ENCODE measurements at regions not wholly inside any gene's neighbourhood (a gene's known extent, or its start where the extent isn't known, plus 50 kb on each side); places are given as distances from the start of the nearest gene placed in this dataset.
"Not testable (repeated sequence)": the region's sequence is repeated elsewhere in the genome, so short reads cannot be mapped to it uniquely, and the experiment has no call there.

DNA sequence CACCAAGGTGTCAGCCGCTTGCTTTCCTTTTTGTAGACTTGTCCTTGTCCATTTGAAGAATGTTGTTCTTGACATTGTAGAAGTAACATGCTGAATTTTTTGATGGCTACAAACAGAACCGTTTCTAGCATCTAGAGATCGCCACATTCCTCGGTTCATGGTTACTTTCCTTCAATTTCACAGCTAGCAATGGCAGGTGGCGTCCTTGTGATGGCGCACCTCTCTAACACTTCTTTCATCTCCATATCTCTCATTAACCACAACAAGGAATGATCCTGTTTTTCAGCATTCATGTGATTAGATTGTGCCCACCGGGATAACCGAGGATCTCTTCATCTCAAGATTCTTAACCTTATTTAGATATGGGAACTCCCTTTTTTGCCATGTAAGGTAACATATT lies 2129.8 kb downstream of the NCAM2 start:
- Histone ChIP-seq H3K36me3 (ENCODE audit: insufficient read depth, low read length) (no peaks in the 10 kb centered on the region), H3K9ac (ENCODE audit: low read depth, low read length) (no peak overlapping the region), H3K9me3 (ENCODE audit: control insufficient read depth, insufficient read depth, low read length) (no peaks in the 10 kb centered on the region), H3K4me1 (ENCODE audit: insufficient read depth, low read length) (no peaks in the 10 kb centered on the region; the same call in 1 of the 2 replicates)

DNA sequence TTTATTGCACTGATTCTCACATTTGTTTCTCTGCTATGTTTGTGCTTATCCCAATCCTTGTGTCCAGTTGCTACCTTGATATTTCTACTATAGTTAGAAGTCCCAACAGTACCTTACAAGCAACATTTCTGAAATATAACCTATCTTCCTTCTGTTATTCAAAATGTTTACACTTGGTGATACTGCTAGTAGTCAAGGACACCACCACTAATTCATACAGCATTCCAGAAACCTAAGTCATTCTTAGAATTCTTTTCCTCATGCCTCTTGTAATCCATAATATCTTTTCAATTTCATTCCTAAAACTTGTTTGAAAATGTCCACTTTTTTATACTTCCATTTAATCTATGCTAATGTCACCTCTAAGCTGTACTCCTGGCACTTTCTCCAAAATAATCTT lies 2132.1 kb downstream of the NCAM2 start:
- Histone ChIP-seq H3K9ac (ENCODE audit: low read depth, low read length) (no peak overlapping the region), H3K9me3 (ENCODE audit: control insufficient read depth, insufficient read depth, low read length) (no peaks in the 10 kb centered on the region), H3K36me3 (ENCODE audit: insufficient read depth, low read length) (no peaks in the 10 kb centered on the region), H3K4me1 (ENCODE audit: insufficient read depth, low read length) (no peaks in the 10 kb centered on the region; the same call in 1 of the 2 replicates)

DNA sequence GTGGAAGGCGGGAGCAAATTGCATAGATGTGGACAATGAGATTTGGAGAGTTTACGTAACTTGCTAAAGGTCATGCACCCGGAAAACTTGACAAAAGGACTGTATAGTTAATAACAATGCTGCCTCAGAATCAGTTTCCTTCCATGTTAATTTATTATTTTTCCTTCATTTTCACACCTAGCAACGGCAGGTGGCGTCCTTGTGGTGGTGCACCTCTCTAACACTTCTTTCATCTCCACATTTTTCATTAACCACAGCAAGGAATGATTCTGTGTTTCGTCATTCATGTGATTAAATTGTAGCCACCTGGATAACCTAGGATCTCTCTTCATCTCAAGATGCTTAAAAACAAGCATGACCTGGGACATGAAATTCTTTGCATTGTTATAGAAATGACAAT lies 2133.0 kb downstream of the NCAM2 start:
- no peak overlapping the region for H3K9ac ChIP-seq (ENCODE audit: low read depth, low read length)
- H3K36me3 ChIP-seq (ENCODE audit: insufficient read depth, low read length), result no peaks in the 10 kb centered on the region
- H3K4me1 ChIP-seq (ENCODE audit: insufficient read depth, low read length), result no peaks in the 10 kb centered on the region; the same call in 1 of the 2 replicates
- H3K9me3 ChIP-seq (ENCODE audit: control insufficient read depth, insufficient read depth, low read length), result no peaks in the 10 kb centered on the region; the same call in 1 of the 2 replicates

DNA sequence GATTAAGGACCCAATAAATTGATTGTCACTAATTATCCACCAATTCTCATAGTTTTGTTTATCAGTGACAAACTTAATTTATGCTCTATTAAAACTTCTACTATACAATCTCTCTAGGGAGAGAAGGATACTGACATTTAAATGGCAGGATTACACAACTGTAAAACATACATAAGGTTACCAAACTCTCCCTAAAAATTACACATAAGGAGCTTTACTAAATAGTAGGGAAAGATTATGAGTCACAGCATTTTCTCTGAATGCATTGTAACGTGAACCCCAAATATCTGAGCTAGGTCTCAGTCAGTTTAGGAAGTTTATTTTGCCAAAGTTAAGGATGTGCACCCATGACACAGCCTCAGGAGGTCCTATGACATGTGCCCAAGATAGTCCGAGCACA lies 2140.6 kb downstream of the NCAM2 start:
- no peak overlapping the region for H3K9ac ChIP-seq (ENCODE audit: low read depth, low read length)
- H3K4me1 ChIP-seq (ENCODE audit: insufficient read depth, low read length), result no peaks in the 10 kb centered on the region
- H3K9me3 ChIP-seq (ENCODE audit: control insufficient read depth, insufficient read depth, low read length), result peaks cover 10% of the 10 kb centered on the region; the same call in 1 of the 2 replicates
- H3K36me3 ChIP-seq (ENCODE audit: insufficient read depth, low read length), result no peaks in the 10 kb centered on the region

DNA sequence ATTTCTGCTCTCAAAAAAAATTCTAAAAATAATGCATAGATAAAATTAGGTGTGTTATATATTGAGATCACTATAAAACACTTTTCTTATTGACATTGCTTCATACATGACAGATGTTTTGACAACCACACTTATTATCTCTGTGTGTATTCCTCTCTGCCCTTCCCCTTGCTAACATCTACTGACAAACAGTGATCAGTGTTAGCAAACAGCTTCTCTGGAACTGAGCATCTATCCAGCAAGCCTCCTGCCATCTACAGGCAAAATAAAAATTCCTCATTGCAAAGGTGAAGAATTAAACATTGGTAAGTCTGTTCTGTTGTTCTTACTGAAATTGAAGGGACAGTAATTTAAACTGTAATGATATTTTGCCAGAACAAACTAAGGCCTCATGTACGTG lies 2153.9 kb downstream of the NCAM2 start:
- no peaks in the 10 kb centered on the region for H3K4me1 ChIP-seq (ENCODE audit: insufficient read depth, low read length)
- no peak overlapping the region for H3K9ac ChIP-seq (ENCODE audit: low read depth, low read length)
- H3K9me3 ChIP-seq (ENCODE audit: control insufficient read depth, insufficient read depth, low read length), result no peaks in the 10 kb centered on the region
- no peaks in the 10 kb centered on the region for H3K36me3 ChIP-seq (ENCODE audit: insufficient read depth, low read length)

DNA sequence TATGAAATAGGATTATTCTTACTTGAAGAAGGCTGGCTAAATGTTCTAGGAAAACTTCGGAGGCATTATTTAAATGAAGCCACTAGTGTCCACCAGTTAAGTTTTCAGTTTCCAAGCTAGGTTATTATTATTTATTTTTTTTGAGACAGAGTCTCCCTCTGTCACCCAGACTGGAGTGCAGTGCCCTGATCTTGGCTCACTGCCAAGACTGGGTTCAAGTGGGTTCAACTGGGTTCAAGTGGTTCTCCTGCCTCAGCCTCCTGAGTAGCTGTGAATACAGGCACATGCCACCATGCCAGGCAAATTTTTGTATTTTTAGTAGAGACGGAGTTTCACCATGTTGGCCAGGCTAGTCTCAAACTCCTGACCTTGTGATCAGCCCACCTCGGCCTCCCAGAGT lies 2155.6 kb downstream of the NCAM2 start:
- not testable (repeated sequence) for H3K36me3 ChIP-seq (ENCODE audit: insufficient read depth, low read length); H3K9me3 ChIP-seq (ENCODE audit: control insufficient read depth, insufficient read depth, low read length); H3K9ac ChIP-seq (ENCODE audit: low read depth, low read length); H3K4me1 ChIP-seq (ENCODE audit: insufficient read depth, low read length)

DNA sequence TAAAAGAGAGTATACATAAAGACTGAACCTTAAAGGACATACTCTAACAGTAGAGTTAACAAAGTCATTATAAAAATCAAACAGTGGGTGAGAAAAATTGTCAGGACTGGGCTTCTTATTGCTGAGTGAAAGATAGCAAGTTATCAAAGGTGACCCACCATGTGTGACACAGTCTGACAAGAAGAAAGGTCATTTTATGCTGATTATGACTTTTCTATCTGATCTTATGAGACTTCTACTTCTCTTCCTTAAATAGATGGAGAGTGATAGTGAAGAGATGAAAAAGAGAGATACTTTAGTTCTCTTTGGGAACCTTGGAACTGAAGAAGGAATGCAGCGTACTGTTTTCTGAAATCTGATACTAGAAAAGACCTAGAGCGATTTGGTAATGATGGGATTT lies 2157.1 kb downstream of the NCAM2 start:
- Histone ChIP-seq H3K36me3 (ENCODE audit: insufficient read depth, low read length) (no peaks in the 10 kb centered on the region), H3K4me1 (ENCODE audit: insufficient read depth, low read length) (no peaks in the 10 kb centered on the region), H3K9ac (ENCODE audit: low read depth, low read length) (no peak overlapping the region), H3K9me3 (ENCODE audit: control insufficient read depth, insufficient read depth, low read length) (no peaks in the 10 kb centered on the region)

DNA sequence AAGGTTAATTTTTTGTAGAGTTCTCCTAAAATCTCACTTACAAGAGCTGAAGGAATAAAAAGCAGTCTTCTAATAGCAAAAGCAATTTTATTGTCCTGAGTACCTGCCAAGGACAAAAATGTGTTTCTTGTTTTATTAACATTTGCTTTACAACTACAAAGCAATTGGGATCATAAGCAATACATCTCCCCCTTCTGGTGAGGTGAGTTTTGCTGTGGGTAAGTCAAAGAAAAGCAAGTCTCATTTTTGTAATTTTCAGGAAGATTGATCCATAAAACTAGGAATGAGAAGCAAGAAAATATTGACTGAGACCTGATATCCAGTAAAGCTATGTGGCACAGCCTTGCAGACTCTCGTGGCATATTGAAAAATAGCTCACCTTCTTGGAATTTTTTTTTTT lies 2162.7 kb downstream of the NCAM2 start:
- no peaks in the 10 kb centered on the region for H3K9me3 ChIP-seq (ENCODE audit: control insufficient read depth, insufficient read depth, low read length)
- H3K9ac ChIP-seq (ENCODE audit: low read depth, low read length), result no peak overlapping the region
- no peaks in the 10 kb centered on the region for H3K4me1 ChIP-seq (ENCODE audit: insufficient read depth, low read length)
- no peaks in the 10 kb centered on the region for H3K36me3 ChIP-seq (ENCODE audit: insufficient read depth, low read length)

DNA sequence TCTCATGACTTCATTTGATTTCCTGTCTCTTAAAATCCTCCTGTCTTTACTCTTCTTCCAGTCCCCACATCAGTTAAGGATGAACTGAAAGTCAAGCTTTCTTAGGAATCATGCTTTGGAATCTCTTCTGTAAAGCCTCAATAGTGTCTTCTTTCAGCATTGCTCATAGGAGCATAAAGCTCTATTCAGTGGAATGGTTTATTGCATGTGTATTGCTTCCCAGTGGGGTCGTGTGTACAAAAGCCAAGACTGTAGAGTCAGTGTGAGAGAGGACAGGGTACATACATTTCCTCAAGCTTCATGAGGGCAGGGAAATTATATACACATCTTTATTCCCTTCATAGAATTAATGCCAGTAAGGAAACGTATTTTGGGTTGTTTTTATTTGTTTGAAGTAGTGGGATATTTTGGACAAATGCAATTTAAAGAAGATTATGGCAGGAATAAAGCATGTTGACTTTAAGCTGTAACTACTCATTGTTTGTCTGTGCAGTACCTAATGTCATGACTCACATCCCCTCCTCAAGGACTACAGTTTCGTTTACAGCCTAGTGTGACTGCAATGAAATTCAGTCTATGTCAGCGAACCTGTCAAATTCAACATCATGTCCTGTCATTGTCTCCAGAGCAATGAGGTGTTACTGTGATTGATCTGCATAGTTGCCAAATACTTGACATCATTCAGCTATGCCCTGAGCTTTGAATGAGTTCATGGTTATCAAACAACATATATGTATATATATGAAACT lies 2164.2 kb downstream of the NCAM2 start:
- Histone ChIP-seq H3K9me3 (ENCODE audit: control insufficient read depth, insufficient read depth, low read length) (no peaks in the 10 kb centered on the region), H3K36me3 (ENCODE audit: insufficient read depth, low read length) (no peaks in the 10 kb centered on the region), H3K4me1 (ENCODE audit: insufficient read depth, low read length) (no peaks in the 10 kb centered on the region), H3K9ac (ENCODE audit: low read depth, low read length) (no peak overlapping the region)

Data from ES-I3 (cell line).